HepG2 (cell line): ENCODE measurements at regions not wholly inside any gene's neighbourhood (a gene's known extent, or its start where the extent isn't known, plus 50 kb on each side); places are given as distances from the start of the nearest gene placed in this dataset.

Experiments
- ATAC-seq: fragments of 200-7000 bp; cut with Tn5 transposase; 3 replicates; pipeline ENCODE4 v1.9.1; 2020; ENCODE audit warnings: mild to moderate bottlenecking, moderate library complexity
- BruUV-seq: library from RNA; stranded (reverse); fragments of 400-500 nt; replicated peaks from 2 replicates; lab custom pipeline; 2021; lab: Mats Ljungman, UMichigan
- CTCF ChIA-PET: fragments of 300-600 bp; formaldehyde crosslinking; extraction: SDS; loops from one replicate; lab custom pipeline; 2021; ENCODE audit warnings: low total read pairs, inconsistent platforms, low intra/inter-chr PET ratio; lab: Yijun Ruan, JAX
- POLR2A ChIA-PET: fragments of 350-600 bp; sonication (Branson Sonifier 250); formaldehyde crosslinking; loops from one replicate; lab custom pipeline; 2020; ENCODE audit warnings: antibody characterized with exemption, inconsistent platforms; lab: Yijun Ruan, JAX
- DNase-seq: peaks from one replicate; pipeline ENCODE4 v3.0.0-alpha.2; 2015; ENCODE audit warnings: low spot score
- FAIRE-seq: peaks from 3 replicates; lab custom pipeline; 2011; peaks lifted over from hg19 to GRCh38; lab: Jason Lieb, UNC
- H2AFZ ChIP-seq: one replicate; pipeline ENCODE4 v1.6.1; 2011; ENCODE audit warnings: low read length, inconsistent platforms
- H3K27ac ChIP-seq: fragments of 300-600 bp; 3 replicates; pipeline ENCODE4 v1.8.0; 2011; ENCODE audit warnings: mixed run types, mild to moderate bottlenecking, mixed read lengths, low read length, inconsistent platforms; ENCODE audit not compliant: insufficient read depth; ENCODE audit errors: extremely low read length
- H3K27me3 ChIP-seq, 2 experiments: fragments of 200-600 bp in 1 of 2; 2 replicates in 1 of 2; 3 replicates in 1 of 2; pipeline versions ENCODE4 v1.6.0 to v1.8.0; 2011; ENCODE audit warnings: low read length in 2 of 2, mild to moderate bottlenecking in 2 of 2, moderate library complexity in 2 of 2, inconsistent platforms in 1 of 2; ENCODE audit not compliant: insufficient read depth in 2 of 2, control insufficient read depth in 1 of 2
- H3K36me3 ChIP-seq, 2 experiments: fragments of 200-600 bp in 1 of 2; replicated peaks in 1 of 2; 2 replicates in 1 of 2; 3 replicates in 1 of 2; pipeline versions ENCODE4 v1.5.1 to v1.8.0; 2011; ENCODE audit warnings: low read length in 2 of 2, inconsistent platforms in 1 of 2; ENCODE audit not compliant: insufficient read depth in 2 of 2, control insufficient read depth in 1 of 2
- H3K4me1 ChIP-seq: 2 replicates; pipeline ENCODE4 v1.5.1; 2012; ENCODE audit warnings: low read length, inconsistent platforms; ENCODE audit not compliant: insufficient read depth
- H3K4me2 ChIP-seq: 2 replicates; pipeline ENCODE4 v1.6.0; 2011; ENCODE audit warnings: low read depth, low read length, inconsistent platforms
- H3K4me3 ChIP-seq, 3 experiments: fragments of 200-600 bp in 1 of 3; sonication (generic), shearing (Covaris generic) in 1 of 3; replicated peaks in 1 of 3; 2 replicates each; pipeline ENCODE4 v1.5.1; 2011 to 2016; ENCODE audit warnings: low read length in 3 of 3, inconsistent platforms in 2 of 3, low read depth in 2 of 3, mild to moderate bottlenecking in 2 of 3, control low read depth in 1 of 3, mixed read lengths in 1 of 3; ENCODE audit not compliant: insufficient read depth in 1 of 3
- H3K79me2 ChIP-seq: one replicate; pipeline ENCODE4 v1.6.1; 2011; ENCODE audit warnings: low read length, inconsistent platforms; ENCODE audit not compliant: insufficient read depth
- H3K9ac ChIP-seq: 2 replicates; pipeline ENCODE4 v1.6.0; 2011; ENCODE audit warnings: mild to moderate bottlenecking, low read depth, low read length, inconsistent platforms; ENCODE audit not compliant: insufficient read depth
- H3K9me3 ChIP-seq: 2 replicates; pipeline ENCODE4 v1.5.1; 2012; ENCODE audit warnings: mild to moderate bottlenecking, low read length
- H4K20me1 ChIP-seq: 2 replicates; pipeline ENCODE4 v1.6.0; 2011; ENCODE audit warnings: inconsistent platforms, mild to moderate bottlenecking, low read length, moderate library complexity; ENCODE audit not compliant: insufficient read depth
- GLI4 ChIP-seq: sonication (generic); formaldehyde crosslinking; IDR thresholded peaks from 2 replicates; pipeline ENCODE4 v1.5.1; 2020; ENCODE audit warnings: missing genetic modification reagents, mild to moderate bottlenecking, moderate library complexity, borderline replicate concordance
- SIX1 ChIP-seq: sonication (generic); formaldehyde crosslinking; IDR thresholded peaks from 2 replicates; pipeline ENCODE4 v1.4.0; 2020; ENCODE audit warnings: missing genetic modification reagents, borderline replicate concordance
- SNAPC2 ChIP-seq: sonication (generic); formaldehyde crosslinking; IDR thresholded peaks from 2 replicates; pipeline ENCODE4 v1.8.1; 2022; ENCODE audit warnings: mild to moderate bottlenecking, missing genetic modification reagents
- TFDP2 ChIP-seq: sonication (generic); formaldehyde crosslinking; IDR thresholded peaks from 2 replicates; pipeline ENCODE4 v1.4.0; 2020; ENCODE audit warnings: missing genetic modification reagents
- YEATS2 ChIP-seq: sonication (generic); formaldehyde crosslinking; IDR thresholded peaks from 2 replicates; pipeline ENCODE4 v1.4.0; 2020; ENCODE audit warnings: missing genetic modification reagents, borderline replicate concordance
- ZBTB7A ChIP-seq: sonication (generic); formaldehyde crosslinking; IDR thresholded peaks from 2 replicates; pipeline ENCODE4 v1.8.0; 2022; ENCODE audit warnings: mild to moderate bottlenecking, missing genetic modification reagents
- ZKSCAN5 ChIP-seq: sonication (generic); formaldehyde crosslinking; IDR thresholded peaks from 2 replicates; pipeline ENCODE4 v1.5.1; 2020; ENCODE audit warnings: mild to moderate bottlenecking, missing genetic modification reagents
- ZNF138 ChIP-seq: sonication (generic); formaldehyde crosslinking; IDR thresholded peaks from 2 replicates; pipeline ENCODE4 v1.5.0; 2020; ENCODE audit warnings: mild to moderate bottlenecking, low read depth, missing genetic modification reagents
- ZNF253 ChIP-seq: sonication (generic); formaldehyde crosslinking; IDR thresholded peaks from 2 replicates; pipeline ENCODE4 v1.8.0; 2022; ENCODE audit warnings: mild to moderate bottlenecking, missing genetic modification reagents, borderline replicate concordance
- ZNF547 ChIP-seq: sonication (generic); formaldehyde crosslinking; IDR thresholded peaks from 2 replicates; pipeline ENCODE4 v1.5.1; 2020; ENCODE audit warnings: mild to moderate bottlenecking, missing genetic modification reagents
- ZNF672 ChIP-seq: sonication (generic); formaldehyde crosslinking; IDR thresholded peaks from 2 replicates; pipeline ENCODE4 v1.8.1; 2022; ENCODE audit warnings: missing genetic modification reagents
- ZNF737 ChIP-seq: sonication (generic); formaldehyde crosslinking; IDR thresholded peaks from 2 replicates; pipeline ENCODE4 v1.5.0; 2020; ENCODE audit warnings: missing genetic modification reagents, mild to moderate bottlenecking, borderline replicate concordance
- ZNF772 ChIP-seq: sonication (generic); formaldehyde crosslinking; IDR thresholded peaks from 2 replicates; pipeline ENCODE4 v1.5.0; 2020; ENCODE audit warnings: mild to moderate bottlenecking, missing genetic modification reagents
- WGBS: methylation state at CpG from one replicate; pipeline ENCODE4 v1.1.6; 2017; ENCODE audit warnings: low lambda C conversion rate; 5-methylcytosine and 5-hydroxymethylcytosine counted together
- in situ Hi-C: cut with HindIII; loops from 2 replicates; pipeline ENCODE4 v1.10.0; 2017; ENCODE audit warnings: low pct_unique_long_range_greater_than_20kb; ENCODE audit not compliant: extremely low pct_ligation_motif_present
- intact Hi-C: fragments of 100-400 bp; cut with micrococcal nuclease; formaldehyde crosslinking; loops from one replicate; pipeline ENCODE4 v1.10.0; 2022; ENCODE audit not compliant: unreplicated experiment
- TF ChIP-seq, protein P1 (sequence below): IDR thresholded peaks from 2 replicates; pipeline ENCODE4 v1.6.1; 2012; ENCODE audit warnings: inconsistent platforms
- TF ChIP-seq, protein P2 (sequence below): sonication (generic); formaldehyde crosslinking; IDR thresholded peaks from 2 replicates; pipeline ENCODE4 v1.5.0; 2020; ENCODE audit warnings: mild to moderate bottlenecking, missing genetic modification reagents, moderate library complexity
- TF ChIP-seq, protein P3 (sequence below): sonication (generic); formaldehyde crosslinking; IDR thresholded peaks from 2 replicates; pipeline ENCODE4 v1.5.0; 2020; ENCODE audit warnings: mild to moderate bottlenecking, missing genetic modification reagents

- CTCF ChIA-PET: no interaction called here
- Histone ChIP-seq H3K4me3 (no peak overlapping the region), H3K4me1 (peaks cover 37% of the 10 kb centered on the region), H3K27me3 (no peaks in the 10 kb centered on the region), H3K9me3 (no peaks in the 10 kb centered on the region), H3K36me3 (no peaks in the 10 kb centered on the region), H4K20me1 (no peaks in the 10 kb centered on the region), H3K27ac (no peak overlapping the region), H3K9ac (no peak overlapping the region), H3K79me2 (no peaks in the 10 kb centered on the region), H3K4me2 (no peak overlapping the region), H2AFZ (no peak overlapping the region)
- BruUV-seq: no TSS peak
- POLR2A ChIA-PET: no interaction called here
- TF ChIP-seq ZNF672 (CRISPR knock-in tag) (no peak), TFDP2 (CRISPR knock-in tag) (no peak), ZNF737 (CRISPR knock-in tag) (no peak), SNAPC2 (no peak), SIX1 (CRISPR knock-in tag) (no peak), ZNF138 (no peak), YEATS2 (no peak)
- TF ChIP-seq, protein P1, sequence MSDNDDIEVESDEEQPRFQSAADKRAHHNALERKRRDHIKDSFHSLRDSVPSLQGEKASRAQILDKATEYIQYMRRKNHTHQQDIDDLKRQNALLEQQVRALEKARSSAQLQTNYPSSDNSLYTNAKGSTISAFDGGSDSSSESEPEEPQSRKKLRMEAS: no peak
- ATAC-seq (no peak), FAIRE-seq (no peak), DNase-seq (no peak)
- 95% methylated on average over 2 of the region's 2 CpGs for WGBS
- in situ Hi-C loops: no loop called here
- intact Hi-C loops: no loop called here
Measured at GRCh38 chr6:106761160-106761559, 131.8 kb downstream of the QRSL1 start.

DNA sequence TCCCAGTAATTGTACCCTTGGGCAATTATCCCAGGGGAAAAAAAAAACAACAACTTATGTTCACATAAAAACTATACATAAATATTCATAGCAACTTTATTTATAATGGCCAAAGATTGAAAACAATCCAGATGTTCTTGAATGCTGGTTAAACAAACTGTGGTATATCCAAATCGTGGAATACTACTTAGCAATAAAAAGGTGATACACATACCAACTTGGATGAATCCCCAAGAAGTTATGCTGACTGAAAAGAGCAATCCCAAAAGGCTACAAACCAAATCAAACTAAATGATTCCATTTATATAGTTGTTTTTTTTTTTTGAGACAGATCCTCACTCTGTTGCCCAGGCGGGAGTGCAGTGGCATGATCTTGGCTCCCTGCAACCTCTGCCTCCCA is 129.7 kb downstream of the QRSL1 start:
- no peaks in the 10 kb centered on the region for H3K9me3 ChIP-seq
- BruUV-seq: no TSS peak
- no peak overlapping the region for H3K9ac ChIP-seq
- ATAC-seq: no peak
- H3K27me3 ChIP-seq: no peaks in the 10 kb centered on the region
- no peaks in the 10 kb centered on the region for H3K36me3 ChIP-seq
- H3K4me3 ChIP-seq: no peak overlapping the region
- no peak overlapping the region for H3K27ac ChIP-seq
- H2AFZ ChIP-seq: no peak overlapping the region
- no peak for FAIRE-seq
- H3K4me2 ChIP-seq: no peak overlapping the region
- intact Hi-C loops: no loop called here
- no peak for DNase-seq
- no peaks in the 10 kb centered on the region for H3K79me2 ChIP-seq
- ChIA-PET CTCF (no interaction called here), POLR2A (no interaction called here)
- WGBS: 96% methylated on average over 2 of the region's 2 CpGs
- in situ Hi-C loops: no loop called here
- H4K20me1 ChIP-seq: no peaks in the 10 kb centered on the region
- peaks cover 32% of the 10 kb centered on the region for H3K4me1 ChIP-seq
- TF ChIP-seq ZKSCAN5 (CRISPR knock-in tag) (no peak), ZNF253 (no peak), ZNF772 (CRISPR knock-in tag) (no peak), GLI4 (no peak), ZBTB7A (no peak), ZNF547 (no peak)
- TF ChIP-seq, protein P2, sequence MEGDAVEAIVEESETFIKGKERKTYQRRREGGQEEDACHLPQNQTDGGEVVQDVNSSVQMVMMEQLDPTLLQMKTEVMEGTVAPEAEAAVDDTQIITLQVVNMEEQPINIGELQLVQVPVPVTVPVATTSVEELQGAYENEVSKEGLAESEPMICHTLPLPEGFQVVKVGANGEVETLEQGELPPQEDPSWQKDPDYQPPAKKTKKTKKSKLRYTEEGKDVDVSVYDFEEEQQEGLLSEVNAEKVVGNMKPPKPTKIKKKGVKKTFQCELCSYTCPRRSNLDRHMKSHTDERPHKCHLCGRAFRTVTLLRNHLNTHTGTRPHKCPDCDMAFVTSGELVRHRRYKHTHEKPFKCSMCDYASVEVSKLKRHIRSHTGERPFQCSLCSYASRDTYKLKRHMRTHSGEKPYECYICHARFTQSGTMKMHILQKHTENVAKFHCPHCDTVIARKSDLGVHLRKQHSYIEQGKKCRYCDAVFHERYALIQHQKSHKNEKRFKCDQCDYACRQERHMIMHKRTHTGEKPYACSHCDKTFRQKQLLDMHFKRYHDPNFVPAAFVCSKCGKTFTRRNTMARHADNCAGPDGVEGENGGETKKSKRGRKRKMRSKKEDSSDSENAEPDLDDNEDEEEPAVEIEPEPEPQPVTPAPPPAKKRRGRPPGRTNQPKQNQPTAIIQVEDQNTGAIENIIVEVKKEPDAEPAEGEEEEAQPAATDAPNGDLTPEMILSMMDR (CRISPR knock-in tag): no peak
- TF ChIP-seq, protein P3, sequence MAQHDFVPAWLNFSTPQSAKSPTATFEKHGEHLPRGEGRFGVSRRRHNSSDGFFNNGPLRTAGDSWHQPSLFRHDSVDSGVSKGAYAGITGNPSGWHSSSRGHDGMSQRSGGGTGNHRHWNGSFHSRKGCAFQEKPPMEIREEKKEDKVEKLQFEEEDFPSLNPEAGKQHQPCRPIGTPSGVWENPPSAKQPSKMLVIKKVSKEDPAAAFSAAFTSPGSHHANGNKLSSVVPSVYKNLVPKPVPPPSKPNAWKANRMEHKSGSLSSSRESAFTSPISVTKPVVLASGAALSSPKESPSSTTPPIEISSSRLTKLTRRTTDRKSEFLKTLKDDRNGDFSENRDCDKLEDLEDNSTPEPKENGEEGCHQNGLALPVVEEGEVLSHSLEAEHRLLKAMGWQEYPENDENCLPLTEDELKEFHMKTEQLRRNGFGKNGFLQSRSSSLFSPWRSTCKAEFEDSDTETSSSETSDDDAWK (CRISPR knock-in tag): no peak
